Epidermal melanocyte (primary cell): ENCODE measurements at regions not wholly inside any gene's neighbourhood (a gene's known extent, or its start where the extent isn't known, plus 50 kb on each side); places are given as distances from the start of the nearest gene placed in this dataset.
"Not testable (repeated sequence)": the region's sequence is repeated elsewhere in the genome, so short reads cannot be mapped to it uniquely, and the experiment has no call there.

Source experiments
- DNase-seq: peaks from one replicate; pipeline ENCODE4 v3.0.0; 2011; ENCODE audit warnings: low spot score; ENCODE audit not compliant: insufficient read length

DNA sequence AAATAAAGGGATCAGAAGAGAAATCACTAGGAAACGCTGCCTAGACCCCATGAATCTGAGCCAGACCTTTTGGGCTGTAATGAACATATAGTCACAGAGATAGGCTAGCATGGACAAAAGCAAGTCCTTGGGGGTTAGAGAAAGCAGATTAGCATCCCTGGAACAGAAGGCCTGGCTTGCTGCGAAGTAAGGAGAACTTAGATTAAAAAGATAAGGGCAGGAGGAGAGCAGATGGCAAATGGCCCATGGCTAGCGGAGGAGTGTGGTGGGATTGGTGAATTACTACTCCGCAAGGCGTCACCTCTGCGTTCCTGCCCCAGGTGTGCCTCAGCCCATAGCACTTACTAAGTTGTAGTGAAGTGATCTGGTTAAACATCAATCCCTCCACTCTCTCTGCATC lies 92.3 kb upstream of the ZNF438 start:
- DNase-seq, result no peak

DNA sequence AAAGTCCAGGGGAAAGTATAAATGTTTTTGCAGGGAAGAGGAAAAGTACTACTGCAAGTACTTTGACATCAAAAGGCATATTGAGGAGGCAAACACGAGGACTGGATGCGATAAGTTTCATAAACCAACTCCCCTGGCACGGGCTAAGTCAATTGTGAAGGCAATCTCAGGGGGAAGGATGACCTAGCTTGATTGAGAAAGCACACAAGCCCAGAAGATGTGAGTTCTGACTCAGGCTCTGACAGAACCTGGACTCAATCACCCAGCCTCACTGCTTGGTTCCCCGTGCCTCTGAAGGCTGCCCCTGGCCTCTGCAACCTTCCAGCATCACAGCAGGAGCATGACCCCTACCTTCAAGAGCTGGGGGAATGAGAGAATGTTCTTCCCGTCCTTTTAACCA lies 93.2 kb upstream of the ZNF438 start:
- DNase-seq, result no peak

- DNase-seq, result no peak
These were observed 94.1 kb upstream of the ZNF438 start for GRCh38 chr10:31125789-31126188.

GRCh38 chr10:31126593-31126992 lies 94.9 kb upstream of the ZNF438 start:
- DNase-seq, result no peak

DNA sequence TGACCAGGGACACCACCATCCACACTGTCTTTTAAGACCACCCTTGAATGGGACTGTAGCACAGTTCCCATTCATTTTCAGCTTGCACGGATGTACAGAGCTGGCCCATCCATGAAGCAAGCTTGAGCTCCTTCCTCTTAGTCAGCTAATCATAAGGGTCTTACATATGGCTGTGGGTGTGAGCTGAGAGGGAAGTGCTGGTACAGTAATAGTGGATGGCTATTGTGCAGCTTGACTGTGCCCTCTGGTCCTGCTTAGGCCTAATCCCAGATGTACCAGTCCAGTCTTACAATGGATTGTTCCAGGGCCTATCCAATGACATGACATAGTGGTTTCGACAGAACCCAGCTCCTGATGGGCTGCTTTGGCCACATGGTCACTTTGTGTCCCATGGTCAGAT lies 96.9 kb upstream of the ZNF438 start:
- DNase-seq, result no peak

DNA sequence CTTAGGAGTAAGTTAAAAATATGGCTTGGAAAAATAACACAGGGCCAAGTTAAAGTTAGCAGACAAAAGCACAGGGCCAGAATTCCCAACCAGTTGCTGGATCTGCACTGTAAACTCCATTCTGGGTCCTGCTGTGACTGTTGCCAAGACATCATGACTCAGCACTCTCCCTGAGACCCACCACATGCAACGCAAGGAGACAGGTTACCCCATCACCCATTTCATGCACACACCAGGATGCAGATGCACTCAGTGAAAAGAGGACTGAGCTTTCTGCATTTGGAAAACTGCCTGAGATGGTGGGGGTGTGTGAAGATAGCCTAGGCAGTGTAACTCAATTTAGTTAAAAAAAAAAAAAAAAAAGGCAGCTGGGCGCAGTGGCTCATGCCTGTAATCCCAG lies 97.6 kb upstream of the ZNF438 start:
- no peak for DNase-seq

GRCh38 chr10:31129880-31130405 lies 98.3 kb upstream of the ZNF438 start:
- no peak for DNase-seq

DNA sequence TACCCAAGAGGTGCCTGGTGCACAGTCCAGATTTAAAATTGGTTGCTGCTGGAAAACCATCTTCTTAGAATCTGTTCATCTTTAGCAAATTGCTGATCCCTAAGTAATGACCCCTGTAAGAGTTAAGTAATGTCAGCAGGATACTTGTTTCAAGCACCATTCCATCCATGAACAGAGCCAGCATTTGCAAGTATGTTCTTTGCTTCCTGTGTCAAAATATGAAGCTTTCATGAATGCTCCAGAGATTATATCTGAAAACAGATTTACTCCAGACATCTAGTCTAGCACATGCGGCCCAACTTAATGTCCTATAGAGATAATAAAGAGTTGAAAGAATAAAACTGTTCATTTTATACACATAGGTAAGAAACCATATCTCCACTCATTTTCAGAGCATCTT lies 98.7 kb upstream of the ZNF438 start:
- no peak for DNase-seq

- DNase-seq, result no peak
These were observed 99.6 kb upstream of the ZNF438 start for GRCh38 chr10:31131251-31131650.

GRCh38 chr10:31132681-31133244 lies 101.1 kb upstream of the ZNF438 start:
- no peak for DNase-seq

GRCh38 chr10:31133251-31133791 lies 101.7 kb upstream of the ZNF438 start:
- no peak for DNase-seq

- DNase-seq, result peak; percentile 40
These were observed 102.2 kb upstream of the ZNF438 start for GRCh38 chr10:31133792-31134310.

GRCh38 chr10:31134311-31134952 lies 102.8 kb upstream of the ZNF438 start:
- DNase-seq, result no peak

- DNase-seq, result no peak
These were observed 103.5 kb upstream of the ZNF438 start for GRCh38 chr10:31135171-31135570.

DNA sequence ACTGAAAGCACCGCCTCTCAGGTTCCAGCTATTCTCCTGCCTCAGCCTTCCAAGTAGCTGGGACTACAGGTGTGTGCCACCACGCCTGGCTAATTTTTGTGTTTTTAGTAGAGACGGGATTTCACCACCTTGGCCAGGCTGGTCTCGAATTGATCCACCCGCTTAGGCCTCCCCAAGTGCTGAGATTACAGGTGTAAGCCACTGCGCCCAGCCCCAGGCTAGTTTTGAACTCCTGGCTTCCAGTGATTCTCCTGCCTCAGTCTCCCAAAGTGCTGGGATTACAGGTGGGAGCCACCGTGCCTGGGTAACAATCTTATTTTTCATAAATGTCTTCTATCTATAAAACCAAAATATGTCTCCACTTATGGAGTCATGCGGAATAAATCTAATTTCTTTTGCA lies 104.1 kb upstream of the ZNF438 start:
- DNase-seq, result not testable (repeated sequence)

DNA sequence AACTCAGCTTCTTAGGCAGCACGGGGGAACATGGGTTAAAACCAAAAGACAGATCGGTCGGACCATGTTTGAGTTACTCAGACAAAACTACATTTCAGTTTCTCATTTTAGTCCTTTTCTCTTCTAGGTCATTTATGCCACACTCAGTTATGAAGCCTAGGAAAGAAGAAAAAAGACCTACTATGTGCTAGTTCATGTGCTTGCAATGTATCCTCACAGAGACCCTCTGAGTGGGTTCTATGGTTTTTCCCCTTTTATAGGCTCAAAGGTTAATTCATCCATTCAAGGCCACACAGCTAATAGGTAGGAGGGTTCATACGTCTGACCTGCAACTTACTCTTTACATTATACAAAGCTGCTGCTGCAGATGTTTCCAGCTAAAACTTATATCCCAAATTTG lies 104.7 kb upstream of the ZNF438 start:
- DNase-seq, result no peak

DNA sequence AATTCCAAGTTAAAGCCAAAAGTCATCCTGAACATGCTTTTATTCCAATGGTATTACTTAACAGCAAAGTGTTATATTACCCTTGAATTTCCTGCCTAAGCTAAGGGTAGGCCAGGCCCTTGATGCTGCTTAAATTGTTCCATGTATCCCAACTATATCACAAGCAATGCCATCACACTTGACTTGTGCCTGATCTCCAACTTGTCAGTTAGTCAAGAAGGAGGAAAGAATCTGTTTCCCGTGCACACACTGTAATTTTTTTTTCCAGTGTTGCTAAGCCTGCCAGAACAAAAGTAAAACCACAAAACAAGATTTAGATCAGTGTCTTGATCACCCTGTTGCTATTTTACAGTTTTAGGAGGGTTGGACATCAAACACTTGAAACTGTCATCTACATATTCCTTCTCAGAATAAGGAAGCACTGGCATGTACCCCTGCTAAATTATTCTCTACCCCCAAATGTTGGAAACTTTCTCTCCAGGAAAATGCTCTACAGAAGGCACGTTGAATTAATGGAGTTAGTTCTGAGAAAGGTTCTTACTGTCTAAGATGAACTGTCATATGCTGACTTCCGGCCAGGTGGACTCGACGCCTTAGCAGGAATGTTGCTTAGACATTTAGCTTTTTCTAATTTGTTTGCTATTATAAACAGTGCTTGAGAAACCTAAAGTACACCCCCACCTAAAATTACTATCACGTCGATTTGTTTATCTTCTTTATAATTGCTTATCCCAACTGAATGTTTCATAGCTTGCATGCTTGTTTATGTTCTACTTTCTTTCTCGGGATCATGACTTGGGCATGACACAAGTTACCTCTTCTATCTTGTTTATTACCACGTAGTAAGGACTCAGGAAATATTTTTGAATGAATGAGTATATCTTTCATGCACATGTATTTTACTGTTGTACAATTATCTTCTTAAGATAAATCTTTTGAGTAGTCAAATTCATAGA lies 105.5 kb upstream of the ZNF438 start:
- no peak for DNase-seq

DNA sequence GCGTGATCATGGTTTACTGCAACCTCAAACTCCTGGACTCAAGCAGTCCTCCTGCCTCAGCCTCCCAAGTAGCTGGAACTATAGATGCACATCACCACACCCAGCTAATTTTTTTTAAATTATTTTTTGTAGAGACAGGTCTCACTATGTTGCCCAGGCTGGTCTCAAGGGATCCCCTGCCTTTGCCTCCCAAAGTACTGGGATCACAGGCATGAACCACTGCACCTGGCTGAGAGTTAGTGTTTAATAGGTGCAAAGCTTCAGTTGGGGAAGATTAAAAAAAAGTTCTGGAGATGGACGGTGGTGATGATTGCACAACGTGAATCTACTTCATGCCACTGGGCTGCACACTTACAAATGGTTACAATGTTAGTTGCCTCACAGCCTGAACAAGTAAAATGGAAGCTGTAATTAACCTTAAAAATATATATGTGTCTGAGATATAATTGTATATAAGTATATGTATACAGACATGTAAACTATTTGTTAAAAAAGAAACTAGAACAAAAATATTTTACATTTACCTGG lies 106.4 kb upstream of the ZNF438 start:
- DNase-seq, result no peak

GRCh38 chr10:31139497-31139896 lies 107.8 kb upstream of the ZNF438 start:
- DNase-seq, result no peak

DNA sequence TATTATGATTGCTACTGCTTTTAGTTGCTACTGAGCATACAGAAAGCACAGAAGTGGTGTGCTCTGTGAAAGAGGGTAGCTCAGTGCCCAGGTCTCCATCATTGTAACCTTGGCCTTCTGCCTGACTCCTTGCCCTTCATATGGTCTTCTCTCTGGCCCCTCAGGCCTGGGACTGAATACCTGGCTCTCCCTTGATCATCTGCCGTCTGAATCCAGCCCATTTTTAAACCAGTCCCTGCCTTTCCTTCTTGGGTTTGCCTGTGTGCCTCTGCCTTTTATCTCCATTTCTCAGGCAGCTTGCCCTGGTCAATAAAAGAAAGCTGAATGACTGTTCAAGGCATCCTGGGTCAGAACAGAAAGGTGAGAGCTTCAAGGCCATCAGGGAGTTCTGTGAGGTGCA lies 109.1 kb upstream of the ZNF438 start:
- DNase-seq, result no peak

DNA sequence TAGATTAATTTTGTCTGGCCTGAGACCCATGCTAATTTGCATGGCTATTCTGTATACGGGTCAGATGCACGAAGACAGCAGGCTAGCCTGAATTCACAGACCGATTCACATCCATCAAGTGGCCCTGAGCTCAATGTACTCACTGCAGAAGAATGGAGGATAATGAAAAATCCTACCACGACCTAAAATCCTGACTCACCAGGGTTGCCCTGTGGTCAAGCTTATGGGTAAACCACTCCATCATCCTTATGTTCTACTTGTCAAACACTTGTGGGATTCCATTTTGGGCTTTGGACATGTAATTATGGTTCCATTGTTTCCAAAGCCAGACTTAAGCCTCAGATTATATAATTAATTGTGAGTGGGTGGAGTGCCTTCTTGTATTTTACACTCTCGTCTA lies 110.4 kb upstream of the ZNF438 start:
- no peak for DNase-seq
